ENCODE measurements at regions not wholly inside any gene's neighbourhood (a gene's known extent, or its start where the extent isn't known, plus 50 kb on each side); places are given as distances from the start of the nearest gene placed in this dataset.

DNA sequence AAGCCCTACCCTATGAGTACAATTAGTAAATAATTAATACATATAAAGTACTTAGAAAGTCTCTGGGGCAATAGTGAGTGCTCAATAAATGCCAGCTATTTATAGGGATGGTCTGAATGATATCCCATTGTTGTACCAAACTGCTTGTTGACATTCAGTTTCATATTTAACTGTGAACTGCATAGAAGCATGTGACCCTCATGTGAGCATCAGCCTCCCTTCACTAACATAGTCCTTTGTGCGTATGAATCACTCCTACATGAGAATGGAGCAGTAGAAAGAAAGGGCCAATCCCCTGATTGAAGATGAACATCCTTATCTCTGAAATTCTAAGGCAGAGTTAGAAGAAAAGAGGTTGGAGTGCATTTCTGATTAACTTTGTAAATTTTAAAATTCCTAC is 68.7 kb upstream of the ATP10A start:
- TF ChIP-seq GATA3 (IDR thresholded peaks at IDR 0.05; ENCODE audit: low read depth, low read length) (no peak), GATA2 (IDR thresholded peaks at IDR 0.05; ENCODE audit: low read depth, low read length) (no peak)

All from SH-SY5Y (cell line).